Omental fat pad (tissue), 3 donors: ENCODE measurements at regions not wholly inside any gene's neighbourhood (a gene's known extent, or its start where the extent isn't known, plus 50 kb on each side); places are given as distances from the start of the nearest gene placed in this dataset.

Experiments used
- ATAC-seq: fragments of 150-250 bp; one replicate; pipeline ENCODE4 v1.9.1; 2016; ENCODE audit warnings: mild to moderate bottlenecking, moderate library complexity; ENCODE audit not compliant: low FRiP score
- DNase-seq: peaks from one replicate; pipeline ENCODE4 v3.0.0-alpha.2; 2019; ENCODE audit warnings: low spot score
- CTCF ChIP-seq, 3 donors: fragments of 450-650 bp; IDR thresholded peaks; one replicate each; pipeline ENCODE4 v1.5.1; 2016 to 2017; ENCODE audit warnings: antibody characterized with exemption in 3 of 3, mild to moderate bottlenecking in 3 of 3, moderate library complexity in 2 of 3

GRCh38 chr12:23211384-23212320 lies 586.7 kb downstream of the ETNK1 start:
- no peak for TF ChIP-seq CTCF (IDR thresholded peaks at IDR 0.05)
- no peak for DNase-seq
- ATAC-seq: no peak

- ATAC-seq: no peak
- DNase-seq: no peak
- TF ChIP-seq CTCF (IDR thresholded peaks at IDR 0.05): no peak
Measured at GRCh38 chr12:23217158-23217557, 592.2 kb downstream of the ETNK1 start.

GRCh38 chr12:23217667-23218066 lies 592.7 kb downstream of the ETNK1 start:
- no peak for TF ChIP-seq CTCF (IDR thresholded peaks at IDR 0.05)
- ATAC-seq (no peak), DNase-seq (no peak)

GRCh38 chr12:23221066-23221465 lies 596.1 kb downstream of the ETNK1 start:
- TF ChIP-seq CTCF (IDR thresholded peaks at IDR 0.05): no peak
- no peak for DNase-seq
- no peak for ATAC-seq

- TF ChIP-seq CTCF (IDR thresholded peaks at IDR 0.05): no peak
- DNase-seq (no peak), ATAC-seq (no peak)
Measured at GRCh38 chr12:23221926-23222325, 597.0 kb downstream of the ETNK1 start.

- DNase-seq: no peak
- no peak for ATAC-seq
- TF ChIP-seq CTCF (IDR thresholded peaks at IDR 0.05): no peak
Measured at GRCh38 chr12:23222801-23223200, 597.8 kb downstream of the ETNK1 start.

GRCh38 chr12:23228101-23228500 lies 603.1 kb downstream of the ETNK1 start:
- ATAC-seq (no peak), DNase-seq (no peak)
- no peak for TF ChIP-seq CTCF (IDR thresholded peaks at IDR 0.05)
